ENCODE measurements at regions not wholly inside any gene's neighbourhood (a gene's known extent, or its start where the extent isn't known, plus 50 kb on each side); places are given as distances from the start of the nearest gene placed in this dataset.

DNA sequence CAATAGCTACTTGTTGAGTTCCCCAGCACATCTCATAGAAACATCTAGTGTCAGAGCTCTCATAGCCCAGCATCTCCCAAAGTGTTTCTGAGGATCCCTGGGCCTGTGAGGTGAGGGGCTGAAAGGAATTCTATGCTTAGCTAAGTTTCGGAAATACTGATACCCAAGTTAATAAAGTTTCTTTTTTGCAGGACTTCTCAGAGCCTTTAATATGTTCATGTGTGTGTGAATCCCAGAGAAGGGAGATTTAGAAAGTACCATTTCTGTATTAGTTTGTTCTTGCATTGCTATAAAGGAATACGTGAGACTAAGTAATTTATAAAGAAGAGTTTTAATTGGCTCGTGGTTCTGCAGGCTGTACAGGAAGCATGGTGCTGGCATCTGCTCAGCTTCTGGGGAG lies 211.2 kb downstream of the TSN start:
- TF ChIP-seq, protein P1, sequence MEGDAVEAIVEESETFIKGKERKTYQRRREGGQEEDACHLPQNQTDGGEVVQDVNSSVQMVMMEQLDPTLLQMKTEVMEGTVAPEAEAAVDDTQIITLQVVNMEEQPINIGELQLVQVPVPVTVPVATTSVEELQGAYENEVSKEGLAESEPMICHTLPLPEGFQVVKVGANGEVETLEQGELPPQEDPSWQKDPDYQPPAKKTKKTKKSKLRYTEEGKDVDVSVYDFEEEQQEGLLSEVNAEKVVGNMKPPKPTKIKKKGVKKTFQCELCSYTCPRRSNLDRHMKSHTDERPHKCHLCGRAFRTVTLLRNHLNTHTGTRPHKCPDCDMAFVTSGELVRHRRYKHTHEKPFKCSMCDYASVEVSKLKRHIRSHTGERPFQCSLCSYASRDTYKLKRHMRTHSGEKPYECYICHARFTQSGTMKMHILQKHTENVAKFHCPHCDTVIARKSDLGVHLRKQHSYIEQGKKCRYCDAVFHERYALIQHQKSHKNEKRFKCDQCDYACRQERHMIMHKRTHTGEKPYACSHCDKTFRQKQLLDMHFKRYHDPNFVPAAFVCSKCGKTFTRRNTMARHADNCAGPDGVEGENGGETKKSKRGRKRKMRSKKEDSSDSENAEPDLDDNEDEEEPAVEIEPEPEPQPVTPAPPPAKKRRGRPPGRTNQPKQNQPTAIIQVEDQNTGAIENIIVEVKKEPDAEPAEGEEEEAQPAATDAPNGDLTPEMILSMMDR (IDR thresholded peaks at IDR 0.05), result no peak
- no peak for TF ChIP-seq POLR2AphosphoS5 (IDR thresholded peaks at IDR 0.05)

Measured in gastroesophageal sphincter (tissue), 3 donors.